Smooth muscle cell (in vitro differentiated cells): ENCODE measurements at regions not wholly inside any gene's neighbourhood (a gene's known extent, or its start where the extent isn't known, plus 50 kb on each side); places are given as distances from the start of the nearest gene placed in this dataset.
"Not testable (repeated sequence)": the region's sequence is repeated elsewhere in the genome, so short reads cannot be mapped to it uniquely, and the experiment has no call there.

ENCODE experiments used
- DNase-seq: peaks from one replicate; lab custom pipeline; 2025; ENCODE audit not compliant: unreplicated experiment; lab: John Stamatoyannopoulos, UW
- H2AFZ ChIP-seq: fragments of 200-600 bp; sonication (generic); 2 replicates; pipeline ENCODE4 v1.6.0; 2016; ENCODE audit warnings: antibody characterized with exemption, low read depth, mild to moderate bottlenecking
- H3F3A ChIP-seq: fragments of 200-600 bp; sonication (generic); 2 replicates; pipeline ENCODE4 v1.6.0; 2017; ENCODE audit warnings: antibody characterized with exemption, low read depth
- H3K27ac ChIP-seq: fragments of 200-600 bp; sonication (generic); 2 replicates; pipeline ENCODE4 v1.5.1; 2016; ENCODE audit warnings: low read depth, mild to moderate bottlenecking
- H3K27me3 ChIP-seq: fragments of 200-600 bp; sonication (generic); 2 replicates; pipeline ENCODE4 v1.6.1; 2016; ENCODE audit warnings: low read depth, mild to moderate bottlenecking
- H3K36me3 ChIP-seq: fragments of 200-600 bp; sonication (generic); 2 replicates; pipeline ENCODE4 v1.5.1; 2016; ENCODE audit warnings: low read depth
- H3K4me1 ChIP-seq: fragments of 200-600 bp; sonication (generic); 2 replicates; pipeline ENCODE4 v1.5.1; 2016; ENCODE audit warnings: low read depth
- H3K4me2 ChIP-seq: fragments of 200-600 bp; sonication (generic); 2 replicates; pipeline ENCODE4 v1.6.0; 2016; ENCODE audit warnings: mild to moderate bottlenecking
- H3K4me3 ChIP-seq: fragments of 200-600 bp; sonication (generic); 2 replicates; pipeline ENCODE4 v1.5.1; 2016; ENCODE audit warnings: mild to moderate bottlenecking
- H3K79me2 ChIP-seq: fragments of 200-600 bp; sonication (generic); 2 replicates; pipeline ENCODE4 v1.6.0; 2016; ENCODE audit warnings: low read depth, mild to moderate bottlenecking
- H3K9ac ChIP-seq: fragments of 200-600 bp; sonication (generic); 2 replicates; pipeline ENCODE4 v1.6.0; 2016; ENCODE audit warnings: low read depth
- H3K9me3 ChIP-seq: fragments of 200-600 bp; sonication (generic); replicated peaks from 2 replicates; pipeline ENCODE4 v1.5.1; 2016; ENCODE audit warnings: low read depth
- H4K20me1 ChIP-seq: fragments of 200-600 bp; sonication (generic); 2 replicates; pipeline ENCODE4 v1.6.0; 2016; ENCODE audit warnings: low read depth
- CTCF ChIP-seq: fragments of 200-600 bp; sonication (generic); IDR thresholded peaks from 2 replicates; pipeline ENCODE4 v1.5.1; 2017; ENCODE audit warnings: borderline replicate concordance, mild to moderate bottlenecking, antibody characterized with exemption; ENCODE audit not compliant: insufficient read depth, poor library complexity, severe bottlenecking
- WGBS: methylation state at CpG from one replicate; pipeline ENCODE4 v1.1.7; 2016; ENCODE audit warnings: low lambda C conversion rate; 5-methylcytosine and 5-hydroxymethylcytosine counted together

GRCh38 chr10:46217752-46218453, 68.9 kb upstream of the ANTXRL start:
- 92% methylated on average over 6 of the region's 6 CpGs for WGBS
- no peak for TF ChIP-seq CTCF
- H3K27ac ChIP-seq: no peak overlapping the region
- no peak for DNase-seq
- H3K9ac ChIP-seq: no peak overlapping the region
- H3K9me3 ChIP-seq: no peaks in the 10 kb centered on the region
- H4K20me1 ChIP-seq: no peaks in the 10 kb centered on the region
- H2AFZ ChIP-seq: no peak overlapping the region
- H3K4me2 ChIP-seq: no peak overlapping the region
- H3K4me1 ChIP-seq: no peaks in the 10 kb centered on the region
- no peaks in the 10 kb centered on the region for H3F3A ChIP-seq
- no peaks in the 10 kb centered on the region for H3K79me2 ChIP-seq
- no peaks in the 10 kb centered on the region for H3K36me3 ChIP-seq
- no peak overlapping the region for H3K4me3 ChIP-seq
- H3K27me3 ChIP-seq: no peaks in the 10 kb centered on the region

- no peaks in the 10 kb centered on the region for H3K9me3 ChIP-seq
- H3K27ac ChIP-seq: no peak overlapping the region
- no peak overlapping the region for H2AFZ ChIP-seq
- no peak for DNase-seq
- H3K4me3 ChIP-seq: no peak overlapping the region
- no peaks in the 10 kb centered on the region for H4K20me1 ChIP-seq
- H3K9ac ChIP-seq: no peak overlapping the region
- H3K4me2 ChIP-seq: no peak overlapping the region
- 58% methylated on average over 2 of the region's 2 CpGs for WGBS
- no peaks in the 10 kb centered on the region for H3K79me2 ChIP-seq
- H3K27me3 ChIP-seq: no peaks in the 10 kb centered on the region
- H3K36me3 ChIP-seq: no peaks in the 10 kb centered on the region
- TF ChIP-seq CTCF: no peak
- H3K4me1 ChIP-seq: no peaks in the 10 kb centered on the region
- H3F3A ChIP-seq: no peaks in the 10 kb centered on the region
Measured at GRCh38 chr10:46218921-46219320, 67.9 kb upstream of the ANTXRL start.

GRCh38 chr10:46219431-46219990, 67.3 kb upstream of the ANTXRL start:
- H3K4me2 ChIP-seq: peak overlapping the region; percentile 26
- DNase-seq, H3K36me3 ChIP-seq, H3K4me1 ChIP-seq, H3K79me2 ChIP-seq, H3K4me3 ChIP-seq, H4K20me1 ChIP-seq, H3K9ac ChIP-seq, H3K9me3 ChIP-seq, H3F3A ChIP-seq, H3K27me3 ChIP-seq, H3K27ac ChIP-seq, H2AFZ ChIP-seq: not testable (repeated sequence)
- 62% methylated on average over 5 of the region's 5 CpGs for WGBS

- H3K4me3 ChIP-seq: no peak overlapping the region
- H3K4me2 ChIP-seq: no peak overlapping the region
- H3K79me2 ChIP-seq: no peaks in the 10 kb centered on the region
- WGBS: 95% methylated on average over 5 of the region's 5 CpGs
- no peak overlapping the region for H3K27ac ChIP-seq
- H3K36me3 ChIP-seq: no peaks in the 10 kb centered on the region
- no peaks in the 10 kb centered on the region for H3K4me1 ChIP-seq
- no peak for DNase-seq
- no peaks in the 10 kb centered on the region for H3K27me3 ChIP-seq
- no peak overlapping the region for H3K9ac ChIP-seq
- H3K9me3 ChIP-seq: no peaks in the 10 kb centered on the region
- TF ChIP-seq CTCF: no peak
- no peaks in the 10 kb centered on the region for H4K20me1 ChIP-seq
- H2AFZ ChIP-seq: no peak overlapping the region
- no peaks in the 10 kb centered on the region for H3F3A ChIP-seq
Measured at GRCh38 chr10:46220187-46220586, 66.6 kb upstream of the ANTXRL start.
